Neuronal stem cell (in vitro differentiated cells): ENCODE measurements at regions not wholly inside any gene's neighbourhood (a gene's known extent, or its start where the extent isn't known, plus 50 kb on each side); places are given as distances from the start of the nearest gene placed in this dataset.

ENCODE experiments used
- DNase-seq: peaks from one replicate; pipeline ENCODE4 v3.0.0-alpha.2; 2013; ENCODE audit warnings: low spot score
- H2AFZ ChIP-seq: one replicate; pipeline ENCODE4 v1.6.1; 2013; ENCODE audit warnings: mild to moderate bottlenecking, low read length, inconsistent platforms
- H2AK5ac ChIP-seq: 2 replicates; pipeline ENCODE4 v1.6.1; 2013; ENCODE audit warnings: low read depth, mild to moderate bottlenecking, inconsistent platforms, low read length, moderate library complexity, mixed read lengths
- H2BK120ac ChIP-seq: 2 replicates; pipeline ENCODE4 v1.6.1; 2013; ENCODE audit warnings: low read depth, mild to moderate bottlenecking, inconsistent platforms, low read length, moderate library complexity, mixed read lengths
- H2BK12ac ChIP-seq: one replicate; pipeline ENCODE4 v1.6.1; 2013; ENCODE audit warnings: low read length, inconsistent platforms
- H2BK15ac ChIP-seq: 2 replicates; pipeline ENCODE4 v1.6.1; 2013; ENCODE audit warnings: mild to moderate bottlenecking, low read length, inconsistent platforms, mixed read lengths
- H2BK5ac ChIP-seq: one replicate; pipeline ENCODE4 v1.6.1; 2013; ENCODE audit warnings: inconsistent platforms, mild to moderate bottlenecking, low read length, moderate library complexity
- H3K14ac ChIP-seq: one replicate; pipeline ENCODE4 v1.6.1; 2013; ENCODE audit warnings: low read length, inconsistent platforms
- H3K18ac ChIP-seq: 2 replicates; pipeline ENCODE4 v1.6.1; 2013; ENCODE audit warnings: low read length, inconsistent platforms
- H3K23ac ChIP-seq: 2 replicates; pipeline ENCODE4 v1.6.1; 2013; ENCODE audit warnings: low read depth, mild to moderate bottlenecking, mixed read lengths, low read length, inconsistent platforms; ENCODE audit not compliant: poor library complexity
- H3K27ac ChIP-seq: replicated peaks from 3 replicates; pipeline ENCODE4 v1.5.1; 2013; ENCODE audit warnings: low read length, inconsistent platforms
- H3K27me3 ChIP-seq, 3 experiments: 2 replicates each; pipeline ENCODE4 v1.6.1; 2013; ENCODE audit warnings: low read length in 3 of 3, mild to moderate bottlenecking in 2 of 3, inconsistent platforms in 1 of 3, low read depth in 1 of 3, mixed read lengths in 1 of 3, moderate library complexity in 1 of 3; ENCODE audit not compliant: control insufficient read depth in 3 of 3, insufficient read depth in 3 of 3
- H3K36me3 ChIP-seq, 2 donors: replicated peaks in 1 of 2; 2 replicates each; pipeline ENCODE4 v1.6.1; 2013; ENCODE audit warnings: low read length in 2 of 2; ENCODE audit not compliant: control insufficient read depth in 2 of 2, insufficient read depth in 2 of 2
- H3K4ac ChIP-seq: 2 replicates; pipeline ENCODE4 v1.6.1; 2013; ENCODE audit warnings: inconsistent platforms, mild to moderate bottlenecking, low read length, moderate library complexity
- H3K4me1 ChIP-seq, 2 donors: 1 replicate in 1 of 2; 2 replicates in 1 of 2; pipeline ENCODE4 v1.6.1; 2013; ENCODE audit warnings: low read length in 2 of 2, low read depth in 1 of 2; ENCODE audit not compliant: control insufficient read depth in 2 of 2, insufficient read depth in 1 of 2
- H3K4me2 ChIP-seq: one replicate; pipeline ENCODE4 v1.6.1; 2013; ENCODE audit warnings: mild to moderate bottlenecking, low read length, inconsistent platforms; ENCODE audit not compliant: insufficient read depth, poor library complexity, severe bottlenecking
- H3K4me3 ChIP-seq, 2 donors: 2 replicates each; pipeline ENCODE4 v1.5.1; 2013; ENCODE audit warnings: low read length in 2 of 2, mild to moderate bottlenecking in 2 of 2, inconsistent platforms in 1 of 2, moderate library complexity in 1 of 2
- H3K79me1 ChIP-seq: one replicate; pipeline ENCODE4 v1.6.1; 2013; ENCODE audit warnings: low read depth, mild to moderate bottlenecking, inconsistent platforms, low read length, moderate library complexity
- H3K9ac ChIP-seq: one replicate; pipeline ENCODE4 v1.6.1; 2013; ENCODE audit warnings: mild to moderate bottlenecking, low read depth, low read length, inconsistent platforms; ENCODE audit not compliant: poor library complexity
- H3K9me3 ChIP-seq, 2 donors: replicated peaks in 1 of 2; 2 replicates each; pipeline versions ENCODE3 to v1.6.1; 2013; ENCODE audit warnings: low read length in 2 of 2, mild to moderate bottlenecking in 2 of 2, inconsistent platforms in 1 of 2, low read depth in 1 of 2, mixed read lengths in 1 of 2, moderate library complexity in 1 of 2; ENCODE audit not compliant: control insufficient read depth in 2 of 2, insufficient read depth in 1 of 2
- H4K8ac ChIP-seq: one replicate; pipeline ENCODE4 v1.6.1; 2013; ENCODE audit warnings: low read depth, mild to moderate bottlenecking, inconsistent platforms, low read length, moderate library complexity
- H4K91ac ChIP-seq: one replicate; pipeline ENCODE4 v1.6.1; 2013; ENCODE audit warnings: low read length, low read depth, mild to moderate bottlenecking, inconsistent platforms; ENCODE audit not compliant: poor library complexity
- WGBS, 2 donors: extraction: QIAGEN DNeasy Blood & Tissue Kit; methylation state at CpG; one replicate each; pipeline ENCODE4 v1.1.7; 2013; ENCODE audit warnings: missing lambda C conversion rate in 2 of 2, mixed read lengths in 1 of 2; ENCODE audit not compliant: insufficient read length in 2 of 2, insufficient replicate concordance in 1 of 2; ENCODE audit errors: extremely low coverage in 2 of 2; 5-methylcytosine and 5-hydroxymethylcytosine counted together

- no peaks in the 10 kb centered on the region for H3K4me1 ChIP-seq
- no peak for DNase-seq
- H4K8ac ChIP-seq, result no peak overlapping the region
- no peak overlapping the region for H2BK12ac ChIP-seq
- no peak overlapping the region for H4K91ac ChIP-seq
- no peak overlapping the region for H2BK15ac ChIP-seq
- no peak overlapping the region for H3K18ac ChIP-seq
- no peak overlapping the region for H3K4me3 ChIP-seq
- no CpG with 5 or more reads among the region's 2 CpGs for WGBS, 2 donors
- H2AFZ ChIP-seq, result no peak overlapping the region
- no peak overlapping the region for H3K4me2 ChIP-seq
- no peak overlapping the region for H3K4ac ChIP-seq
- no peak overlapping the region for H3K23ac ChIP-seq
- no peak overlapping the region for H3K27ac ChIP-seq
- H2BK120ac ChIP-seq, result no peak overlapping the region
- no peaks in the 10 kb centered on the region for H3K9me3 ChIP-seq
- H2BK5ac ChIP-seq, result no peak overlapping the region
- no peaks in the 10 kb centered on the region for H3K79me1 ChIP-seq
- no peaks in the 10 kb centered on the region for H3K36me3 ChIP-seq
- no peaks in the 10 kb centered on the region for H3K27me3 ChIP-seq
- no peak overlapping the region for H3K14ac ChIP-seq
- no peak overlapping the region for H3K9ac ChIP-seq
- no peak overlapping the region for H2AK5ac ChIP-seq
Observed at GRCh38 chr17:33889766-33890165, 365.3 kb upstream of the CCL2 start.

DNA sequence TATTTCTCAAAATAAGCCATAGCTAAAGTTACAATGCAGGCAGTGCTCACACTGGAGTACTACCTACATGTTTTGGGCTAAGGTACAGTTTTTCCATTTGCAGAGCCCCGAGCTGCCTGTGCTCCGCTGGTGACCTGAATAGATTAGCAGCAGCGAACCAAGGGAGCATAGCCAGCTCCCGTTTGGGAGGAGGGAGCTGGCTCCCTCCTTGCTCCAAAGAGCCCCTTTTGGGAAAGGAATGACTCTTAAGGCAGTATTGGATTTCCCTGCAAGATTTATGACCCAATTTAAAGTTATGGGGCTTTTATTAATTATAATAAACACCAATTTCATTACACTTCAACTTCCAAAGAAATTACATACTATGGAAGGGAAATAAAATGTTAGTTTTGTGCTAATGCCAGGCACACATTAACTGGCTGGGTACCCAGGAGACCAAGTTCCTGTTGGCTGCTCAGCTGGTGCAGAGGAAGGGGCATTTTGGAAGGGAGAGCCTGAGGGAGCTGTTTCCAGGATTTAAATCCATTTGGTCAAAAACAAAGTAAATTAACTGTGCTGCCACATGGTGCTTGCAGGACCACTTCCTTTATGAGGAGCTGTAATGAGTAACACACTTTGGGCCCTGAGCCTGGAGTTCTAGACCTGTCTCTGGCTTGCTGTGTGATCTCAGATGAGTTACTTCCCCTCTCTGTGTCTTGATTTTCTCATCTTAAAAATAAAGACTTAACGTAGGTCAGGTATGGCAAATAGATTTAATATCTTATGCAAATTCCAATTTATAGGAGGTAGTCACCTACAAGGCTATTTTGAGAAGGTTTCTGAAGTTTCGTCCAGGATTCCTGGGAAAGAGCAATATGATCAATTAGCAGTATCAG lies 362.1 kb upstream of the CCL2 start:
- no peak overlapping the region for H3K18ac ChIP-seq
- DNase-seq, result no peak
- no peaks in the 10 kb centered on the region for H3K9me3 ChIP-seq
- H2BK5ac ChIP-seq, result no peak overlapping the region
- H3K27me3 ChIP-seq, result no peaks in the 10 kb centered on the region
- no peak overlapping the region for H3K9ac ChIP-seq
- no peak overlapping the region for H3K27ac ChIP-seq
- no peak overlapping the region for H2BK15ac ChIP-seq
- H4K8ac ChIP-seq, result no peak overlapping the region
- no peak overlapping the region for H3K23ac ChIP-seq
- no peaks in the 10 kb centered on the region for H3K79me1 ChIP-seq
- H2AFZ ChIP-seq, result no peak overlapping the region
- no peak overlapping the region for H3K4me2 ChIP-seq
- H3K36me3 ChIP-seq, result no peaks in the 10 kb centered on the region
- no peak overlapping the region for H2BK12ac ChIP-seq
- no peaks in the 10 kb centered on the region for H3K4me1 ChIP-seq
- no CpG with 5 or more reads among the region's 6 CpGs for WGBS, 2 donors
- no peak overlapping the region for H3K4me3 ChIP-seq
- no peak overlapping the region for H2BK120ac ChIP-seq
- no peak overlapping the region for H2AK5ac ChIP-seq
- no peak overlapping the region for H4K91ac ChIP-seq
- no peak overlapping the region for H3K14ac ChIP-seq
- H3K4ac ChIP-seq, result no peak overlapping the region

GRCh38 chr17:33895491-33895890 lies 359.6 kb upstream of the CCL2 start:
- H3K4me2 ChIP-seq, result no peak overlapping the region
- no peak overlapping the region for H2AFZ ChIP-seq
- H3K27me3 ChIP-seq, result no peaks in the 10 kb centered on the region
- no peak overlapping the region for H3K4ac ChIP-seq
- no peak overlapping the region for H3K27ac ChIP-seq
- no peak overlapping the region for H3K18ac ChIP-seq
- H3K4me3 ChIP-seq, result no peak overlapping the region
- H2BK15ac ChIP-seq, result no peak overlapping the region
- no CpG with 5 or more reads among the region's 3 CpGs for WGBS, 2 donors
- no peak overlapping the region for H2BK120ac ChIP-seq
- no peak overlapping the region for H3K14ac ChIP-seq
- no peaks in the 10 kb centered on the region for H3K79me1 ChIP-seq
- H4K8ac ChIP-seq, result no peak overlapping the region
- H3K9ac ChIP-seq, result no peak overlapping the region
- no peaks in the 10 kb centered on the region for H3K4me1 ChIP-seq
- no peak overlapping the region for H4K91ac ChIP-seq
- no peak overlapping the region for H2AK5ac ChIP-seq
- DNase-seq, result no peak
- no peak overlapping the region for H3K23ac ChIP-seq
- no peak overlapping the region for H2BK12ac ChIP-seq
- H2BK5ac ChIP-seq, result no peak overlapping the region
- H3K36me3 ChIP-seq, result no peaks in the 10 kb centered on the region
- H3K9me3 ChIP-seq, result no peaks in the 10 kb centered on the region

DNA sequence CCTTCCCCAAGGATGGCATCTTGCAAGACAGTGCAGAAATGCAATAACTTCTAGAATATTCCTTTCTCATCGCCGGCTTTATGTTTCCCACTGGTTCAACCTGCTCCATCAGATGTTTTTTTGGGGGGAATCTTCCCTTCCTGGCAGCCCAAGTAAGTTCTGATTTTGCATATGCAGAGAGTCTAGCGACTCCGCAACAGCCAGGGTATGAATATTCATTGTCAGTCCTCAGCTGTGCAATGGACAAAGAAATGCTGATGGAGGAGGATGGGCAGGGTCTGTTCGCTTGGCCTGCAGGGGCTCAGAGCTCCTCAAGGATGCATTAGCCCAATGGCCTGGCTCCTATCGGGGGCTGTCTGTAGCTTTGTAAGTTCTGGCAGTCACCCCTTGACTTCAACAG lies 358.8 kb upstream of the CCL2 start:
- WGBS, 2 donors, result no CpG with 5 or more reads among the region's 6 CpGs

More for the DNA sequence above, 358.8 kb upstream of the CCL2 start:
- H3K79me1 ChIP-seq, result no peaks in the 10 kb centered on the region
- no peak overlapping the region for H2AK5ac ChIP-seq
- H4K8ac ChIP-seq, result no peak overlapping the region
- no peak overlapping the region for H3K14ac ChIP-seq
- no peaks in the 10 kb centered on the region for H3K27me3 ChIP-seq
- no peak overlapping the region for H2BK15ac ChIP-seq
- H2BK5ac ChIP-seq, result no peak overlapping the region
- H4K91ac ChIP-seq, result no peak overlapping the region
- H3K4me3 ChIP-seq, result no peak overlapping the region
- no peaks in the 10 kb centered on the region for H3K36me3 ChIP-seq
- H2BK120ac ChIP-seq, result no peak overlapping the region
- no peak overlapping the region for H3K4me2 ChIP-seq
- no peaks in the 10 kb centered on the region for H3K9me3 ChIP-seq
- H3K23ac ChIP-seq, result no peak overlapping the region
- H3K9ac ChIP-seq, result no peak overlapping the region
- peaks cover 0 to 2% of the 10 kb centered on the region in 2 donors for H3K4me1 ChIP-seq
- no peak overlapping the region for H3K27ac ChIP-seq
- no peak overlapping the region for H2AFZ ChIP-seq
- H3K4ac ChIP-seq, result no peak overlapping the region
- no peak for DNase-seq
- H2BK12ac ChIP-seq, result no peak overlapping the region
- H3K18ac ChIP-seq, result no peak overlapping the region
